ENCODE measurements at regions not wholly inside any gene's neighbourhood (a gene's known extent, or its start where the extent isn't known, plus 50 kb on each side); places are given as distances from the start of the nearest gene placed in this dataset.

DNA sequence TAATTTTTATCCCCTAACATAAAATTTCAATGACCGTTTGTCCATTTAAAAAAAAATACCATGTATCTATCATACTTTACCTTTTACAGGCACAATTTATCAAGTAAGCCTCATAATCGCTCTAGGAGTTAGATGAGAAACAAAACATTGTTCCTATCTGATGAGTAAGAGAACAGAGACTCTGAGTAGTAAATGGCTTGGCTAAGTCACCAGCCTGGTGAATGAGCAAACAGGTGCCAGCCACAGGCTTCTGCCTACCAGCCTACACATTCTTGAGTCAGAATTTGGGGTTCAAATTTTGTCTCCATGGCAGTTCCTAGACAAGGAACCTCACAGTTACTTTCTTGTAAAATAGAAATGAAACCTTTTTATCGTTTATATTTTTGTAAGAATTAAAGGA, 235.4 kb downstream of the HGF start:
- TF ChIP-seq EZH2 (IDR thresholded peaks at IDR 0.05; ENCODE audit: borderline replicate concordance, low read length), result no peak
- TF ChIP-seq, protein P1, sequence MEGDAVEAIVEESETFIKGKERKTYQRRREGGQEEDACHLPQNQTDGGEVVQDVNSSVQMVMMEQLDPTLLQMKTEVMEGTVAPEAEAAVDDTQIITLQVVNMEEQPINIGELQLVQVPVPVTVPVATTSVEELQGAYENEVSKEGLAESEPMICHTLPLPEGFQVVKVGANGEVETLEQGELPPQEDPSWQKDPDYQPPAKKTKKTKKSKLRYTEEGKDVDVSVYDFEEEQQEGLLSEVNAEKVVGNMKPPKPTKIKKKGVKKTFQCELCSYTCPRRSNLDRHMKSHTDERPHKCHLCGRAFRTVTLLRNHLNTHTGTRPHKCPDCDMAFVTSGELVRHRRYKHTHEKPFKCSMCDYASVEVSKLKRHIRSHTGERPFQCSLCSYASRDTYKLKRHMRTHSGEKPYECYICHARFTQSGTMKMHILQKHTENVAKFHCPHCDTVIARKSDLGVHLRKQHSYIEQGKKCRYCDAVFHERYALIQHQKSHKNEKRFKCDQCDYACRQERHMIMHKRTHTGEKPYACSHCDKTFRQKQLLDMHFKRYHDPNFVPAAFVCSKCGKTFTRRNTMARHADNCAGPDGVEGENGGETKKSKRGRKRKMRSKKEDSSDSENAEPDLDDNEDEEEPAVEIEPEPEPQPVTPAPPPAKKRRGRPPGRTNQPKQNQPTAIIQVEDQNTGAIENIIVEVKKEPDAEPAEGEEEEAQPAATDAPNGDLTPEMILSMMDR (conservative IDR thresholded peaks at IDR 0.05 in 1 of 2, IDR thresholded peaks at IDR 0.05 in 1 of 2; ENCODE audit: extremely low read depth in 1 of 2, insufficient read depth in 1 of 2, low read depth in 1 of 2, low read length in 2 of 2), result no peak
